Astrocyte of the hippocampus (primary cell): ENCODE measurements at regions not wholly inside any gene's neighbourhood (a gene's known extent, or its start where the extent isn't known, plus 50 kb on each side); places are given as distances from the start of the nearest gene placed in this dataset.
"Not testable (repeated sequence)": the region's sequence is repeated elsewhere in the genome, so short reads cannot be mapped to it uniquely, and the experiment has no call there.

ENCODE experiments used
- DNase-seq: peaks from one replicate; pipeline ENCODE4 v3.0.0; 2011; ENCODE audit warnings: low read depth, low spot score

DNA sequence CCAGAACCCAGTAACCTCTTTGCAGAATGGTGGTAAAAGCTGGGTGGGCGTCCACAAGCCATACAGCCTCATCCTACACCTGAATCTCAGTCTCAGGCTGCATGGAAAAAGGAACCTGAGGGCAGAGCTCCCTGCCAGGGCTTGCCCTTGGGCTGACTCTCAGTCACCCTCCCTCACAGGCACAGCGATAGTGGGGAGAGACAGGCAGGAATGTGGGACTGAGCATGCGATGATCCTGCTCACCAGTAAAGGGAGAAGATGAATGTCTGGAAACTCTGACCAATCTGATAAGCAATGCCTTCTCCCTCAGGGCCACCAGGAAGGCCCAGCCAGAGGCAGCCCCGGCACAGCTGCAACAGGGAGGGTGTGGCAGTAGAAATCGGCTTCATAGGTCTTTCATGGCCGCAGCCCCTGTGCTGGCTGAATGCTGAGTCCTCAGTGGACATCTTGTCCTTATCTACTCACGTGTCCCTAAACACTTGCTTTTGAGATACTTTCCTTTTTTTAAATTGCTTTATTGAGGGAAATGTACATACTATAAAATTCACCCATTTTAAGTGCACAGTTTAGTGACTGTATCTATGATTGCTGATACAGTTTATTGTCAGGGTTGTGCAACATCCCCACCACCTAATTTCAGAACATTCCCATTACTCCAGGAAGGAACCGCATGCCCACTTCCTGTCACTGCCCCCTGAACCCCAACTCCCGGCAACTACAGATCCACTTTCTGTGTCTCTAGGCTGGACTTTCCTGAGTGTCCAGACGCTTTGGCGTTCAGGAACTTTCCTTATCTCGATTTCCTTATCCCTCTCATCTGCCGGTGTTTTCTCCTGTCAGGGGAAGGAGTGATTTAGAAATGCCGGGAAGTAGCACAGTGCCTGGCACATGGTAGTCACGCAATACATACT is 258.1 kb downstream of the PCNX1 start:
- no peak for DNase-seq

DNA sequence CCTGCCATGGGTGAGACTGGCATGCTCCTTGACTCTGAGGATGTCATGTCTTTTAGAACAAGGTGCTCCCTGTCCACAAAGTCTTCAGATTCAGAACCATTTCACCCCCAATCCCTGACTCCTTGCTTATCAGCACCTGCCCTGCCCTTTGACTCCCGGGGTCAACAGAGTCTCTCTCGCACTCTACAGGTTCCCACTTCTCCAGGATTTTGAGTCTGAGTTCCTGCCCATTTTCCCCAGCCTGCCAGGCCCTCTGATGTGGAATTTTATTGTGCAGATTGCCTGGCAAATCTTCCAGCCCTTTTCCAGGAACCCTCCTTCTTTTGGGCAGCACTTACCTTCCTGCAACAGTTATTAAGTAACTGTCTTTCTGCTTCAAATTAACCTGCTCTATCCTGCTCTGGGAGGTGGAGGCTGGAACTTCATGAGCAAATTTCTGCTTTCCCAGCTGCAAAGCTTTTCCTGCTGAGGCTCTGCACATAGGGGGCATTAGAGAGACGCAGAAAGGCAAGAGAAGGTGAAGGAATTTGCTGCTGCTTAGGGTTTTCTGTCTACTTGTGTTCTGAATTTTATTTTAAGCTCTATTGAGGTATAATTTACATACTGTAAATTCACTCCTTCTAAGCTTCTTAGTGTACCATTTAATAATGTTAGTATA is 259.1 kb downstream of the PCNX1 start:
- DNase-seq = peak; percentile 82

DNA sequence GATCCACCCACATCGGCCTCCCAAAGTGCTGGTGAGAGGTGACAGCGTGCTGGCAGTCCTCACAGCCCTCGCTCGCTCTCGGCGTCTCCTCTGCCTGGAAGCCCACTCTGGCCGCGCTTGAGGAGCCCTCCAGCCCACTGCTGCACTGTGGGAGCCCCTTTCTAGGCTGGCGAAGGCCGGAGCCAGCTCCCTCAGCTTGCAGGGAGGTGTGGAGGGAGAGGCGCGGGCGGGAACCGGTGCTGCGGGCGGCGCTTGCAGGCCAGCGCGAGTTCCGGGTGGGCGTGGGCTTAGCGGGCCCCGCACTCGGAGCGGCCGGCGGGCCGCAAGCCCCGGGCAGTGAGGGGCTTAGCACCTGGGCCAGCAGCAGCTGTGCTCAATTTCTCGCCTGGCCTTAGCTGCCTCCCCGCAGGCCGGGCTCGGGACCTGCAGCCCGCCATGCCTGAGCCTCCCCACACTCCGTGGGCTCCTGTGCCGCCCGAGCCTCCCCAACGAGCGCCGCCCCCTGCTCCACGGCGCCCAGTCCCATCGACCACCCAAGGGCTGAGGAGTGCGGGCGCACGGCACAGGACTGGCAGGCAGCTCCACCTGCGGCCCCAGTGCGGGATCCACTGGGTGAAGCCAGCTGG is 260.2 kb downstream of the PCNX1 start:
- not testable (repeated sequence) for DNase-seq

DNA sequence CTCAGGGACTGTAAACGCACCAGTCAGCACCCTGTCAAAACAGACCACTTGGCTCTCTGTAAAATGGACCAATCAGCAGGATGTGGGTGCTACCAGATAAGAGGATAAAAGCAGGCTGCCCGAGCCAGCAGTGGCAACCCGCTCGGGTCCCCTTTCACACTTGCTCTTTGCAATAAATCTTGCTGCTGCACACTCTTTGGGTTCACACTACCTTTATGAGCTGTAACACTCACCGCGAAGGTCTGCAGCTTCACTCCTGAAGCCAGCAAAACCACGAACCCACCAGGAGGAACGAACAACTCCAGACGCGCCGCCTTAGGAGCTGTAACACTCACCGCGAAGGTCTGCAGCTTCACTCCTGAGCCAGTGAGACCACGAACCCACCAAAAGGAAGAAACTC is 260.9 kb downstream of the PCNX1 start:
- not testable (repeated sequence) for DNase-seq

DNA sequence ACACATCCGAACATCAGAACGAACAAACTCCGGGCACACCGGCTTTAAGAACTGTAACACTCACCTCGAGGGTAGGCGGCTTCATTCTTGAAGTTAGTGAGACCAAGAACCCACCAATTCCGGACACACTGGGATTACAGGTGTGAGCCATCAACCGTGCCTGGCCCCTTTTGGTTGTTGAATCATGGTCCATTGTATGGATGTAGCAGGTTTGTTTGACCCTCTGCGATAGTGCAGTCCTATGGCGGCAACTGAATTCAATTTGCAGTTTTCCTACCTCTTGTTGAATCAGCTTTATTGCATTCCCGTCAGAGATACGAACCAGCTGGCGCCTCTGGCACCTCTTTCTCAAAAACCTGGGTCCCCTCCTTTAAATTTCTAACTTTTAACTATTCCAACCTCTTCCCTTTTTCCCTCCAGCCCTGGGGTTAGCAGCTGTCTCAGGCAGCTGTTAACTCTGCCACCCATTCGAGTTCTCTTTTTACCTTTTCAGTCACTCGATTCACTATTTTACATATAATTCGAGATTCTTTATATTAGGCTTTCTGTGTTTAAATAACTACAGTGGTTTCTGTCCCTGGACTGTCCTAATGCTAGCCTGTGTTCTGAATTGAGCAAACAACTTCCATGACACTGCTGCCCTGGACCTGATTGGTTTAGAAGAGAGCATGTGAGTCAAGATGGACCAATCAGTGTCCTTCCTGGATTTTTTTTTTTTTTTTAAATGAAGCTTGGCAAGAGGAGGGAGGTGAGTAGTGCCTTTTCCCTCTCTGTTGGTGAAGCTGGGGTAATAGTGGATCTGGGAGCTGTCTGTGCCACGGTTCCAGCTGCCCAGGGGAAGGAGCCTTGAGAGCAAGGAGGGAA is 261.5 kb downstream of the PCNX1 start:
- DNase-seq = no peak

DNA sequence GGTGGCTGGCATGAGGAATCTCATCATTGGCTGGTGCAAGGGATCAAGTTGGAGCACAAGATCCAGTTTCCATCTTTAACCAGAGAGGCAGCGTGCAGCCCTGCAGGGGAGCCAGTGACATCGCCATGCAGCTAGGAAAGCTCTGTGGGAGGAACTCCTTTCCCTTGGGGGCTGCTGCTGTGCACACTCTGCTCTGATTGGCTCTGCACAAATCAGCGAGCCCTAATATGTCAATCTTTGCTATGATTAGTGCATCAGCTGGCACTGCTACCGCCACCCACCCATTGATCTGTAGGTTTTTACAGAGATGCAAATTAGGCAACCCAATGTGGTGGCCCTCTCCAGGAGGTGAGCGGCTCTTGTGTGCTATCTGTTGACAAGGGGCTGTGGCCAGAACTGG is 262.6 kb downstream of the PCNX1 start:
- DNase-seq = no peak

DNA sequence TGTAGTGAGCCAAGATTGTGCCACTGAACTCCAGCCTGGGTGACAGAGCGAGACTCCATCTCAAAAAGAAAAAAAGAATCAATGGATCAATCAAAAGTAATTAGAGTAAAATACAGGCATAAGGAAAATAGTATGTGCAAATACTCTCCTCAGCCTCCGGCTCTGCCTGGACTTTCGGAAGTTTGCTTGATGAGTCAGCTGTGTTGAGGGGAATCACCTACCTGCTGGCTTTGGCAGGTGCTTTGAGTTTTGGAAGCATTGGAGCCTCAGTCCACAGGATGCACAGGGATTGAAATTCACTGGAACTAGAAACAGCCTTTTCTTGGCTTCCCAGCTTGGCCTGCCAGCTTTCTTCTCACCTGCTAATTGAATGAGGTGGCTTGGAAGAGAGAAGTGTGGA is 268.2 kb downstream of the PCNX1 start:
- no peak for DNase-seq

DNA sequence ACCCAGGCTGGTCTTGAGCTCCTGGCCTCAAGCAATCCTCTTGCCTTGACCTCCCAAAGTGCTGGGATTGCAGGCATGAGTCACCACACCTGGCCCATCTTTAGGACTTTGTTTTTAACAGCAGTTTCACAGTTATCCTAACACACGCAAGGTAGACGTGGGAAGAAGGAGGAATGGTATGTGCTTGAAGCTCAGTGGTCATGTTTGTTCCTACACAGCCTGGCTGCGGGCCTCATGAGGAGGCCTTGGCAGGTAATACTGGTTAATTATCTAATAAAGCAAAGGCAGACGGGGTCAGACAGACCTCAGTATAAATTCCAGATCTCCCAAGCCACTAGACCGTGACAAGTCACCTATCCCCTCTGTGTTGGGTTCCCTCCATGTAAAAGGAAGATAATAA is 271.8 kb downstream of the PCNX1 start:
- DNase-seq = no peak

DNA sequence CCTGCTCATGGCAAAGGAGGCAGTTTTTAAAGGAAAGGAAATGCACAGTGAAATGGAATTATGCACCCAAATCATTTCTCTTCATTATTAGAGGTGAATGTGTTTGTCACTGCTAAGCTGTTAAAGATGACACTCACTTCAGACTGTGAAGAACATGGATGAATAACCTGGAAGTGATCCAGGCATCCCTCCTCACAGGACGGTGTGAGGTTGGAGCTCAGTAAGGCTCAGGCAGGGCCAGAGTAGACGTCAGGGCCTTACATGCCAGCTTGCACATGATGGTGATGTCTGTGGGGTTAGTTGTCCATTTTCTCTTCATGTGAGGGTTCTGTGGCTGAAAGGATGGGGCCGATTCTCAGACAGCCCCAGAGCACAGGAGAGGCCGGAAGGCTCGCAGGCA is 273.1 kb downstream of the PCNX1 start:
- no peak for DNase-seq

DNA sequence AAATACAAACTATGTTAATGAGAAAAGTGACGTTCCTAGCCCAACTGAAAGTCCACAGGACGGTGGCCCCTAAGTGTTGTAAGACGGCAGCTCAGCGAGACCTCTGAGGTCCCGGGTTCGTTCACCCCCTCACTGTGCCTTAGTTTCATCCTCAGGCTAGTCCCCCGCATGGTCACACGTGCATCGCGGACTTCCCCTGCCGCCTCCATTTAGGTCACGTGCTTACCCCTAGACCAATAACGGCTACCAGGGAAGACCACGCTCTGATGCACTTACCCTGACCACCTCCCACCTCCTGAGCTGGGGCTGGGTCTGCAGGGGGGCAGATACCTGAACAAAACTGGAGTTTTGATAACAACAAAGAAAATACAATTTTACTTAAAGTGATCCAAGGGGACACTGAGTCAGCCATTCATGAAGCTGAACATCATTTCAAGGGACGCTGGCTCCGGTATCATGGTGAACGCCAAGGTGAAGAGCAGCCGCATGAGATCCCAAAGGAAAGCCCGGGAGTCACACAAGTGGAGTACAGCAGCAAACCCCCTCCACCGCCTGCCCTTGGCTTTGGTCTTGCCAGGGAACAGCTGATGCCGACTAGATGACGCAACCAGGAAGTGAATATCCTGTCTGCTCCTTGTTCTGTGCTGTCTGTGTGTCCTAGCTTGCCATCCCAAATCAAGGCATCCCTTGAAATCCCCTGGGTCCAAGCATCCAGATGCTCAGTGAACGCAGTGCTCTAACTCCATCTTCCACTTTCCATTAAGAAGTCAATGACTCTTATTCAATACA is 274.1 kb downstream of the PCNX1 start:
- DNase-seq = no peak

DNA sequence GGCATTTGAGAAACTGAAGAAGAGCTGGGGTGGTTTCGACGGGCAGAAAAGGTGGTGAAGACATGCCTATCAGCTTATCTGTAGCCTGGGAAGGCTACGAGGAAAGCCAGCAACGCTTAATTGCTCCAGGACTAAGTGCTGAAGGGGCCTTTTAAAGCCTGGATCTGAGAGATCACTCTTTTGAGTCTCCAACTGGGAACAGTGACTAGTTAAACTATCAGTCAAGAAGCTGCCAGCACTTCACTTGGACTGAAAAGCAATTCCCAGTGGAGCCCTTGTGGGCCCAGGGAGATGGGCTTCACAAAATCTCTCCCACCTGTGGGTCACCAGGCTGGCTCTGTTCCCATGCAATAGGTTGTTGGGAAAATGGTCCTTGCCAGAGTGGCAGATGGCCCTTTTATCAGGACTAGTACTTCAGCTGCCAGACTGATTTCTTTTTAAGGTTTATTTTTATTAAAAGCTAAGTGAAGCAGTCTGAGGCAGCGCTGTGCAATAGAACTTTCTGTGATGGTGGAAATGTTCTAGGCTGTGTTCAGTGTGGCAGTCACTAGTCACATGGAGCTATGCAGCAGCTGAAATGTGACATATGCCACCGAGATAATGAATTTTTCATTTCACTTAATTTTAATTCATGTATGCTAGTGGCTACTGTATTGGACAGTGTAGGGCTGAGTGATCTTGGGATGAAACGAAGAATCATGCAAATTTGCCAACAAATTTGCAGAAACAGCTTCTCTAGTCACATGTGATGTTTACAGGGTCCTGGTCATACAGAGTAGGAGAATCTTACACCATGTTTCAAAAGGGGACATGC is 276.8 kb downstream of the PCNX1 start:
- no peak for DNase-seq

DNA sequence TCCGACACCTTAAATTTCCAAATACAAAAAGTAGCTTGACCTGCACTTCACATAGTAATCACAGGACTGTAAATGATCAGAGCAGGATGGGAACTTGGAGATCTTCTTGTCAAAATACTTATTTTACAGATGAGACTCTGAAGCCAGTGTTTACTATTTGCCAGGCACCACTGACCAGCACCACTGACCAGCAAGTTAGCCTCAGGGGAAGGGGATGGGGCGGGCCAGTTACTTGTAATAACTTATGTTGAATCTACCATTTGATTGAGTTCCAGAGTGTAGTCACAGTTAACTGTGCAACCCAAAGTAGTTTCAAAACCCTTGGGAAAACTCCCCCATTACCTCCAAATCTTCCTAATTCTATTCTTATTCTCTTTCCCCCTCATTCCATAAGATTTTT is 278.4 kb downstream of the PCNX1 start:
- DNase-seq = no peak

DNA sequence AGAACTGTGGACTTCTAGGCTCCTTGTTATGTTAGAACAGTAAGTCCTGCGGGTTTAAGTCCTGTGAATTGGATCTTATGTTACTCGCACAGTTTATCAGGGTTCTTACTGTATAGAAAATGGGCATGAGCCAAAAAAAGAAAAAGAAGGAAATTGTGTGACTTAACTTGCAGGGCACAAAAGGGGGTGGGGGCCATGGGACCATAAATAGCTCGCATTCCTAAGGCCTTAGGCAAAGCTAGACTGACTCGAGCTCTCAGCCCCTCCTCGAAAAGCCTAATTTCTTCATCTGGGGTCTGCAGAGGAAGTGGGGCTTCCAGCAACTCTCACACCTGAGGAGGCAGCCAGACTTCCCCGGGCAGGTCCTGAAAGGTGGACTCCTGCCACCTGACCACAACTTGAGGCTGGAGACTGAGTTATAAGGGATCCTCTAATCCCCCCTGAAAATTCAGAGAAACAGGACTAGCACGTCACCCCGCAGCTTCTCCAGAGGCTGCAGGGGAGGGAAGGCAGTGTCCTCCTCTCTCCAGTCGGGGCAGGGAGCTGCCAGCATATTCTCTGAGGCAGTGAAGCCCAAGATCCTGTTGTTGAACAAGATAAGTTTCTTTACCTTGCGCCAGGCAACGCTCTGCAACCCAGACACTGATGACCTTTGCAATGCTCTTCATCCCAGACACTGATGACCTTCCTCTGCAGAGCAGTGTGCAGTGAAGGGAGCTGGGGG is 280.5 kb downstream of the PCNX1 start:
- no peak for DNase-seq

DNA sequence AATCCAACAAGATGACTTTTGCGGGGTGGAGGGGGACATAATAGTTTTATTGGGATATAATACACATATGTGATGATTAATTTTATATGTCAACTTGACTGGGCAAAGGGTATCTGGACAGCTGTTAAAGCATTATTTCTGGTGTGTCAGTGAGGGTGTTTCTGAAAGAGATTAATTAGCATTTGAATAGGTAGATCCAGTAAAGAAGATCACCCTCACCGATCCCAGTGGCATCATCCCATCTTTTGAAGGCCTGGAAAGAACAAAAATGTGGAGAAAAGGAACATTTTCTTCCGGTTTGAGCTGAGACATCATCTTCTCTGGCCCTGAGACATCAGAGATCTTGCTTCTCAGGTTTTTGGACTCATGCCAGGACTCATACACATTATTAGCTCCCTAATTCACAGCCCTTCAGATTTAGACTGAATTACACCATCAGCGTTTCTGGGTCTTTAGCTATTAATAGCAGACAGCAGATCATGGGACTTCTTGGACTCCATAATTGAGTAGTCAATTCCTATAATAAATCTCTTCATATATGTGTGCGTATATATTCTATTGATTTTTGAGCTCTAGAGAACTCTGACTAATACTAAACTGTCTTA is 283.6 kb downstream of the PCNX1 start:
- DNase-seq = no peak

DNA sequence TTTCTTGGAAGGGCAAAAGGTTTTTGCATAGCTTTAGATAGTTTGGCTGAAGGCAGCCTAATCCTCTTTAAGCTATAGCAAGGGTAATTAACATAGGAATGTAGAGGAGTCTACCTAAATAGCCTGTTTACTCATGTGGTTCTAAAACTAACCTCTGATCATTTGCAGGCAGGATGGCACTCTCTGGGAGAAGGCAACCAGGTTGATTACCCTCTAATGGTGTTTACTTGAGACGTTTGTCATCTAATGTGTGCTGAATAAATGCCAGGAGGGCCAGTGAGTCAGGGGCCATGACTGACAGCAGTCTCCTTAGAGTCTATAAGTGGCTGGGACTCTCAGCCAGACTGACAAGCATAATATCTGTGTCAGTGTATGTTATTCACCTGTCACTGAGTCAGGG is 286.4 kb downstream of the PCNX1 start:
- DNase-seq = peak; percentile 10

DNA sequence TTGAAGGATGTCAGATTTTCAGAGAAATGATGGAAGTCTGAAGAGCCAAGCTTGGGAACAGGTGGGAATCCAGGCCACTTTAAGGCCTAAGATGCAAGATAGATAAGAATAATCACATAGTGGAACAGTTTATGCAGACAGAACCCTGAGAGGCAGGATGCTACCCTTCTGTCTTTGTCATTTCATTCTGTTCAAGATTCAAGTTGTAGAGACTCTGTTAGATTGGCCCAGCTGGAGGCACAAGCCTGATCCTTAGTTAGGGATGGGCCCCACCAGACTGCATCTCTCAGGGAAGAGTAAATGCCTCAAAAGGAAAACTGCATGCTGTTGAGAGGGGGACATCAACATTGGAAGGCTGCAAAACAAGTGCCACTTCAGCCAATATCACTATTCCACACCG is 287.0 kb downstream of the PCNX1 start:
- DNase-seq = no peak

DNA sequence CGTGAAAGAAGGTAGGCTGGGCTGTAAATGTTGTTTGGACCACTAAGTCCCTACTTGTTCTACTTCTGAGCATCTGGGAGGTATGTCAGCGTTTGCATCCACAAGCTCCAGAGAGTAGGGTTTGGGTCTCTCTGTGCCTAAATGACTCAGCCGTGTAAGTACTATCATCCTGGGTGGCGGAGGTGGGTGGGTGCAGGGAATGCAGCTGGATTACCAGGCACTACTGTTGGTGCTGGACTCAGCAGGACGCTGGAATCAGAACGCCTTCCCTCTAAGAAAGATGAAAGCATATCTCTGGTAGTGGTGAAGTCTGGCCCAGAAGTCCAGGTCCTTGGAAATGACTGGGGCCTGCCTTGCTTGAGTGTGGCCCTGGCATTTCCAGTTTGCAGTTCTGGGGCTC is 289.7 kb downstream of the PCNX1 start:
- DNase-seq = no peak

DNA sequence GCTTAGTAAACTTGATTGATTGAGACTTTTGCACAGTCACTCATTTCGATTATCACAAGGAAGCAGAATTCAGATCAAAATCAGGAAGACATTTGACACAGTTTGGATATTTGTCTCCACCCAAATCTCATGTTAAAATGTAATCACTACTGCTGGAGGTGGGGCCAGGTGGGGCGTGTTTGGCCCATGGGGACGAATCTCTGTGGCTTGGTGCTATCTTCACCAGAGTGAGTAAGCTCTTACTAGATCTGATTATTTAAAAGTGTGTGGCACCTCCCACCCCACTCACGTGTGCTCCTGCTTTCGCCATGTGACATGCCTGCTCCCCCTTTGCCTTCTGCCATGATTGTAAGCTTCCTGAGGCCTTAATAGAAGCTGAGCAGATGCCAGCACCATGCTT is 291.4 kb downstream of the PCNX1 start:
- no peak for DNase-seq

DNA sequence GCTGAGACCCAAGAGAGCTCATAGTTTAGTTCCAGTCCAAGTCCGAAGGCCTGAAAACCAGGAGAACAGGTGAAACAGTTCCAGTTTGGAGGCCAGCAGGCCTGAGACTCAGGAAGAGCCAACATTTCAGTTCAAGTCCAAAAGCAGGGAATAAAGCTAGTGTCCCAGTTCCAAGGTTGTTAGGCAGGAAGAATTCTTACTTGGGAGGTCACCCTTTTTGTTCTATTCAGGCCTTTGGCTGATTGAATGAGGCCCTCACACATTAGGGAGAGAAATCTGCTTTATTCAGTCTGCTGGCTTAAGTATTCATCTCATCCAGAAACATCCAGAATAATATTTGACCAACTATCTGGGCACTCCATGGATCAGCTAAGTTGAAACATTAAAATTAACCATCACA is 294.6 kb downstream of the PCNX1 start:
- DNase-seq = no peak
